Breast epithelium (tissue), 3 donors: ENCODE measurements at regions not wholly inside any gene's neighbourhood (a gene's known extent, or its start where the extent isn't known, plus 50 kb on each side); places are given as distances from the start of the nearest gene placed in this dataset.

Experiments used
- CTCF ChIP-seq, 3 donors: fragments of 450-650 bp; IDR thresholded peaks; one replicate each; pipeline ENCODE4 v1.5.1; 2016 to 2017; ENCODE audit warnings: antibody characterized with exemption in 3 of 3, mild to moderate bottlenecking in 3 of 3, moderate library complexity in 3 of 3
- POLR2A ChIP-seq: fragments of 450-650 bp; IDR thresholded peaks from one replicate; pipeline ENCODE4 v1.6.1; 2016; ENCODE audit warnings: antibody characterized with exemption, mild to moderate bottlenecking, moderate library complexity
- POLR2AphosphoS5 ChIP-seq, 3 donors: sonication (generic); formaldehyde crosslinking; IDR thresholded peaks; one replicate each; pipeline ENCODE4 v1.6.1; 2017; ENCODE audit warnings: antibody characterized with exemption in 3 of 3

GRCh38 chr4:125827696-125828052, 512.9 kb downstream of the FAT4 start:
- TF ChIP-seq CTCF (IDR thresholded peaks at IDR 0.05) (no peak), POLR2A (no peak), POLR2AphosphoS5 (IDR thresholded peaks at IDR 0.05) (no peak)
